Breast epithelium (tissue), 4 donors: ENCODE measurements at regions not wholly inside any gene's neighbourhood (a gene's known extent, or its start where the extent isn't known, plus 50 kb on each side); places are given as distances from the start of the nearest gene placed in this dataset.
A peak's percentile ranks its signal among the peaks of the same experiment; 100 is the strongest.

Experiments
- DNase-seq, 2 donors: peaks; one replicate each; pipeline ENCODE4 v3.0.0-alpha.2; 2019; ENCODE audit warnings: low spot score in 2 of 2
- H3K27ac ChIP-seq, 2 donors: fragments of 200-600 bp; sonication (generic) in 1 of 2; one replicate each; pipeline ENCODE4 v1.5.1; 2016 to 2019; ENCODE audit warnings: mild to moderate bottlenecking in 1 of 2
- H3K27me3 ChIP-seq, 2 donors: fragments of 200-600 bp; sonication (generic) in 1 of 2; one replicate each; pipeline versions ENCODE4 v1.5.1 to v1.6.0; 2017 to 2019; ENCODE audit warnings: control low read depth in 1 of 2, mild to moderate bottlenecking in 1 of 2
- H3K36me3 ChIP-seq: fragments of 200-600 bp; one replicate; pipeline ENCODE4 v1.5.1; 2019
- H3K4me1 ChIP-seq, 2 donors: fragments of 200-600 bp; sonication (generic); one replicate each; pipeline ENCODE4 v1.5.1; 2016 to 2019; ENCODE audit warnings: control low read depth in 1 of 2
- H3K4me3 ChIP-seq, 3 donors: fragments of 200-600 bp; sonication (generic); 1 replicate in 2 of 3; 2 replicates in 1 of 3; pipeline ENCODE4 v1.5.1; 2016 to 2019; ENCODE audit warnings: mild to moderate bottlenecking in 3 of 3, moderate library complexity in 2 of 3
- H3K9me3 ChIP-seq, 2 donors: fragments of 200-600 bp; sonication (generic) in 1 of 2; one replicate each; pipeline ENCODE4 v1.5.1; 2016 to 2019; ENCODE audit warnings: control low read depth in 1 of 2
- POLR2A ChIP-seq: fragments of 450-650 bp; IDR thresholded peaks from one replicate; pipeline ENCODE4 v1.6.1; 2016; ENCODE audit warnings: antibody characterized with exemption, mild to moderate bottlenecking, moderate library complexity
- POLR2AphosphoS5 ChIP-seq, 3 donors: sonication (generic); formaldehyde crosslinking; IDR thresholded peaks; one replicate each; pipeline ENCODE4 v1.6.1; 2017; ENCODE audit warnings: antibody characterized with exemption in 3 of 3
- intact Hi-C: fragments of 100-400 bp; cut with DNase I; formaldehyde crosslinking; loops from one replicate; pipeline ENCODE4 v1.15.1; 2023; ENCODE audit warnings: low total_unique reads
- TF ChIP-seq, protein P1 (sequence below), 3 donors: fragments of 450-650 bp; IDR thresholded peaks; one replicate each; pipeline ENCODE4 v1.5.1; 2016 to 2017; ENCODE audit warnings: antibody characterized with exemption in 3 of 3, mild to moderate bottlenecking in 3 of 3, moderate library complexity in 3 of 3

- no peak for DNase-seq
- no peaks in the 10 kb centered on the region for H3K27me3 ChIP-seq
- intact Hi-C loops: no loop called here
Observed at GRCh38 chr17:62884781-62885180, 76.7 kb upstream of the MARCHF10 start.

DNA sequence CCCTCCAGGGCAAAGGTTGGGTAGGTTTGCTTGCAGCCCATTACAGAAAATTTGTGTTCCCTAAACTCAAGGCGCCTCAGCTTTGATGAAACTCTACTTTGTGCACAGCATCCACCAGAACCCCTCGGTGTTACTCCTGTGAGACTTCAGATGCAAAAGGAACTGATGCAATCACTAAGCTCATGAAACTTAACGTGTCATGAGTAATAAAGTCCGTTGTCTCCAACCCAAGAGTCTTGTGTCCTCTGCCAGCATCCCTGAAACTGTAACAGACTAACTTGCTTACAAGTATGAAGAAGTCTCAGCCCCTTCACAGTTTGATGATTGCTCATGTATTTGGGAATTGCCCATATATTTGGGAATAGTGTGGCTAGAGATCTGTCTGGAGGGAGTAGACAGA lies 74.8 kb upstream of the MARCHF10 start:
- no peak for DNase-seq
- intact Hi-C loops: no loop called here
- Histone ChIP-seq H3K4me1 (no peaks in the 10 kb centered on the region), H3K27ac (no peak overlapping the region), H3K9me3 (no peaks in the 10 kb centered on the region), H3K4me3 (no peak overlapping the region), H3K36me3 (no peaks in the 10 kb centered on the region), H3K27me3 (no peaks in the 10 kb centered on the region)
- TF ChIP-seq POLR2AphosphoS5 (IDR thresholded peaks at IDR 0.05): no peak
- TF ChIP-seq, protein P1, sequence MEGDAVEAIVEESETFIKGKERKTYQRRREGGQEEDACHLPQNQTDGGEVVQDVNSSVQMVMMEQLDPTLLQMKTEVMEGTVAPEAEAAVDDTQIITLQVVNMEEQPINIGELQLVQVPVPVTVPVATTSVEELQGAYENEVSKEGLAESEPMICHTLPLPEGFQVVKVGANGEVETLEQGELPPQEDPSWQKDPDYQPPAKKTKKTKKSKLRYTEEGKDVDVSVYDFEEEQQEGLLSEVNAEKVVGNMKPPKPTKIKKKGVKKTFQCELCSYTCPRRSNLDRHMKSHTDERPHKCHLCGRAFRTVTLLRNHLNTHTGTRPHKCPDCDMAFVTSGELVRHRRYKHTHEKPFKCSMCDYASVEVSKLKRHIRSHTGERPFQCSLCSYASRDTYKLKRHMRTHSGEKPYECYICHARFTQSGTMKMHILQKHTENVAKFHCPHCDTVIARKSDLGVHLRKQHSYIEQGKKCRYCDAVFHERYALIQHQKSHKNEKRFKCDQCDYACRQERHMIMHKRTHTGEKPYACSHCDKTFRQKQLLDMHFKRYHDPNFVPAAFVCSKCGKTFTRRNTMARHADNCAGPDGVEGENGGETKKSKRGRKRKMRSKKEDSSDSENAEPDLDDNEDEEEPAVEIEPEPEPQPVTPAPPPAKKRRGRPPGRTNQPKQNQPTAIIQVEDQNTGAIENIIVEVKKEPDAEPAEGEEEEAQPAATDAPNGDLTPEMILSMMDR (IDR thresholded peaks at IDR 0.05): no peak
- no peak for TF ChIP-seq POLR2A

More at GRCh38 chr17:62884781-62885180, 76.7 kb upstream of the MARCHF10 start:
- Histone ChIP-seq H3K9me3 (no peaks in the 10 kb centered on the region), H3K27ac (no peak overlapping the region), H3K4me3 (no peak overlapping the region), H3K36me3 (no peaks in the 10 kb centered on the region), H3K4me1 (no peaks in the 10 kb centered on the region)
- TF ChIP-seq POLR2A (no peak), POLR2AphosphoS5 (IDR thresholded peaks at IDR 0.05) (no peak)
- TF ChIP-seq, protein P1 (IDR thresholded peaks at IDR 0.05): no peak

DNA sequence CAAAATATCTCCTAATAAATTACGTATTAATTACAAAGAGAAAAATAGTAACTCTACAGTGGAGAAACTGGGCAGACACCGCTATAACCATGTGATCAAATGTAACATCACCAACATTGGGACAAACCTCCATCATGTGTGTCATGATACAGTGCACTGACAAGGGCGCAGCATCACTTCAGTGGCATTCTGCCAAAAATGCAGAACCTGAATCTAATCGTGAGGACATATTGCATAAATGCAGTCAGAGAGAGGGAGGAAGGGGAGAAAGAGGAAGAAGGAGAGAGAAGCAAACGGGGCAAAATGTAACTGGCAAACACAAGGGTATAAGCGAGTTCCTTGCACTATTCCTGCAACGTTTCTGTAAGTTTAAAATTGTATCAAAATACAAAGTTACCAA lies 74.2 kb upstream of the MARCHF10 start:
- intact Hi-C loops: no loop called here
- Histone ChIP-seq H3K4me1 (no peaks in the 10 kb centered on the region), H3K4me3 (no peak overlapping the region), H3K27me3 (no peaks in the 10 kb centered on the region), H3K27ac (no peak overlapping the region), H3K36me3 (no peaks in the 10 kb centered on the region), H3K9me3 (no peaks in the 10 kb centered on the region)
- DNase-seq: no peak
- no peak for TF ChIP-seq POLR2AphosphoS5 (IDR thresholded peaks at IDR 0.05)
- no peak for TF ChIP-seq POLR2A
- TF ChIP-seq, protein P1 (IDR thresholded peaks at IDR 0.05): no peak

- no peaks in the 10 kb centered on the region for H3K36me3 ChIP-seq
- H3K27ac ChIP-seq: no peak overlapping the region
- H3K4me3 ChIP-seq: no peak overlapping the region
- DNase-seq: no peak
- H3K27me3 ChIP-seq: no peaks in the 10 kb centered on the region
- H3K9me3 ChIP-seq: no peaks in the 10 kb centered on the region
- TF ChIP-seq, protein P1 (IDR thresholded peaks at IDR 0.05): no peak
- TF ChIP-seq POLR2AphosphoS5 (IDR thresholded peaks at IDR 0.05) (no peak), POLR2A (no peak)
- no peaks in the 10 kb centered on the region for H3K4me1 ChIP-seq
- intact Hi-C loops: no loop called here
Observed at GRCh38 chr17:62880120-62880519, 72.0 kb upstream of the MARCHF10 start.

DNA sequence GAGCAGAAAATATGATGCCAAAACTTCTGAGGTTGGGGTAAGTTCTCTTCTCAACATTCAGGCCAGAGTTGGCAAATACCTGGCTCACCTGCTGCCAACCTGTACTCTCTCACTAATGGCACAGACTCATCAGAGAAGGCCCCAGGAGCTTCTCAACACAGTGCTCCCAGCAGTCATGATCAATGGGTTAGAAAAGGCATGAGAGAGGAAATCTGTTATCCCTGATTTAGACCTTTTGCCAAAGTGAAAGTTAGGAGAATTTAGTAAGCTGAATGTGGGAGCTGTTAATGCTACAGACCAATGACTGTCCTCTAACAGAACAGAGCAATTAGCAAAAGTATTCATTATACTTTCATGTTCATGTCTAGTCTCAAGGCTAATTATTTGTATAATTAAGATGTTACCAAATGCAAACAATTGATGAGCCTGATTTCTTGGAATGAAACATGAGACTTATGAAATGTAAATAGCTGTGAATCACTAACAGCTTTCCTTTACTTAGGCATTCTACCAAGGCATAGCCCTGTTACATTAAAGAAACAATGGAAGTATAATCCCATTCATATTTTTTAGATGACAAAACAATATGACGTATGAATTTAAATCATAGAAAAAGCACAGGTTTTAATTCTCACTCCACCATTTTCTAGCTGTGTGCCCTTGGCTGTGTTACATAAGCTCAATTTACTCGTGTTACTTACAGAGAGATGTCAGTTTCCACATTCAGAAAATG lies 68.7 kb upstream of the MARCHF10 start:
- intact Hi-C loops: no loop called here
- TF ChIP-seq POLR2A: no peak
- TF ChIP-seq POLR2AphosphoS5 (IDR thresholded peaks at IDR 0.05): no peak
- TF ChIP-seq, protein P1 (IDR thresholded peaks at IDR 0.05): no peak

More for the DNA sequence above, 68.7 kb upstream of the MARCHF10 start:
- Histone ChIP-seq H3K27ac (peak overlapping the region in 1 of 2 donors; percentile 58), H3K4me3 (no peak overlapping the region), H3K27me3 (no peaks in the 10 kb centered on the region), H3K4me1 (no peaks in the 10 kb centered on the region), H3K9me3 (no peaks in the 10 kb centered on the region), H3K36me3 (no peaks in the 10 kb centered on the region)
- no peak for DNase-seq
